COLO668 (cell line): ENCODE measurements at regions not wholly inside any gene's neighbourhood (a gene's known extent, or its start where the extent isn't known, plus 50 kb on each side); places are given as distances from the start of the nearest gene placed in this dataset.
"Not testable (repeated sequence)": the region's sequence is repeated elsewhere in the genome, so short reads cannot be mapped to it uniquely, and the experiment has no call there.

Experiments used
- DNase-seq: peaks from one replicate; lab custom pipeline; 2025; ENCODE audit not compliant: unreplicated experiment; lab: John Stamatoyannopoulos, UW

- no peak for DNase-seq
Measured at GRCh38 chr13:103614761-103615160, 548.5 kb upstream of the SLC10A2 start.

- DNase-seq: no peak
Measured at GRCh38 chr13:103607995-103608394, 541.8 kb upstream of the SLC10A2 start.

GRCh38 chr13:103605546-103606326 is 539.5 kb upstream of the SLC10A2 start:
- no peak for DNase-seq

- not testable (repeated sequence) for DNase-seq
Measured at GRCh38 chr13:103599870-103600269, 533.7 kb upstream of the SLC10A2 start.

- no peak for DNase-seq
Measured at GRCh38 chr13:103598671-103599070, 532.5 kb upstream of the SLC10A2 start.

- no peak for DNase-seq
Measured at GRCh38 chr13:103573446-103573845, 507.2 kb upstream of the SLC10A2 start.

- no peak for DNase-seq
Measured at GRCh38 chr13:103568314-103568713, 502.1 kb upstream of the SLC10A2 start.

GRCh38 chr13:103557878-103558277 is 491.7 kb upstream of the SLC10A2 start:
- DNase-seq: no peak

- DNase-seq: no peak
Measured at GRCh38 chr13:103556681-103557080, 490.5 kb upstream of the SLC10A2 start.

- DNase-seq: no peak
Measured at GRCh38 chr13:103547914-103548313, 481.7 kb upstream of the SLC10A2 start.

- no peak for DNase-seq
Measured at GRCh38 chr13:103546271-103546670, 480.1 kb upstream of the SLC10A2 start.

GRCh38 chr13:103542648-103543047 is 476.4 kb upstream of the SLC10A2 start:
- DNase-seq: no peak

- no peak for DNase-seq
Measured at GRCh38 chr13:103540382-103540765, 474.2 kb upstream of the SLC10A2 start.

- DNase-seq: no peak
Measured at GRCh38 chr13:103539721-103540381, 473.6 kb upstream of the SLC10A2 start.

GRCh38 chr13:103539265-103539664 is 473.0 kb upstream of the SLC10A2 start:
- DNase-seq: peak; percentile 87

GRCh38 chr13:103537616-103538015 is 471.4 kb upstream of the SLC10A2 start:
- DNase-seq: no peak

GRCh38 chr13:103531278-103531677 is 465.1 kb upstream of the SLC10A2 start:
- no peak for DNase-seq

GRCh38 chr13:103528437-103528836 is 462.2 kb upstream of the SLC10A2 start:
- no peak for DNase-seq

GRCh38 chr13:103525530-103525929 is 459.3 kb upstream of the SLC10A2 start:
- DNase-seq: peak; percentile 55

GRCh38 chr13:103523858-103524257 is 457.6 kb upstream of the SLC10A2 start:
- no peak for DNase-seq

- DNase-seq: no peak
Measured at GRCh38 chr13:103521532-103521931, 455.3 kb upstream of the SLC10A2 start.

GRCh38 chr13:103517768-103518102 is 451.5 kb upstream of the SLC10A2 start:
- no peak for DNase-seq
